ENCODE measurements at regions not wholly inside any gene's neighbourhood (a gene's known extent, or its start where the extent isn't known, plus 50 kb on each side); places are given as distances from the start of the nearest gene placed in this dataset.

DNA sequence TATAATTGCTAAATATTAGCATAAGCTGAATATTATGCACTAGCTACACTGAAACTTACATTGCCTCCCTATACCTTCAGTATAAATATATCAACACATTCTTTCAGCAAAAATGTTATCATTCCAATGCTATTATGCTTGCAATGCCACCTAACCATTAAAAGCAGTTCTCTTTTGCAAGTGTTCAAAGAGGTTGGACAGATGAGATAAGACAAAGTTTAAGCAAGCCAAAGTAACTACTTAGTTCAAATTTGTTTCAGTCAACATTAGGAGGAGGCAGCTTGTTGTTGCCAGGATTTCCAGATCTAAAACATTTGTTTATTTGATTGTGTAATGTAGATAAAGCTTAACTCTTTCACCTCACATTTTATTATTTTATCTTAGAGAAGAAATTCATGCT, 323.9 kb upstream of the FAM241A start:
- DNase-seq (ENCODE audit: low read depth, low spot score), result no peak
- Histone ChIP-seq H3K36me3 (ENCODE audit: control insufficient read depth, insufficient read depth, low read length) (no peaks in the 10 kb centered on the region), H3K4me3 (ENCODE audit: low read depth in 2 of 2, low read length in 2 of 2) (no peak overlapping the region), H3K27me3 (ENCODE audit: control insufficient read depth, insufficient read depth, low read length) (no peaks in the 10 kb centered on the region), H3K4me1 (ENCODE audit: control insufficient read depth, insufficient read depth, low read length) (no peaks in the 10 kb centered on the region), H3K27ac (ENCODE audit: low read length) (no peak overlapping the region), H3K9me3 (ENCODE audit: control insufficient read depth, insufficient read depth, low read depth, low read length) (no peaks in the 10 kb centered on the region)
- intact Hi-C loops (cut with micrococcal nuclease; ENCODE audit: unreplicated experiment) (no loop called here), in situ Hi-C loops (cut with HindIII; ENCODE audit: low pct_unique_long_range_greater_than_20kb, low sequenced_read_pairs) (no loop called here)
- TF ChIP-seq, protein P1, sequence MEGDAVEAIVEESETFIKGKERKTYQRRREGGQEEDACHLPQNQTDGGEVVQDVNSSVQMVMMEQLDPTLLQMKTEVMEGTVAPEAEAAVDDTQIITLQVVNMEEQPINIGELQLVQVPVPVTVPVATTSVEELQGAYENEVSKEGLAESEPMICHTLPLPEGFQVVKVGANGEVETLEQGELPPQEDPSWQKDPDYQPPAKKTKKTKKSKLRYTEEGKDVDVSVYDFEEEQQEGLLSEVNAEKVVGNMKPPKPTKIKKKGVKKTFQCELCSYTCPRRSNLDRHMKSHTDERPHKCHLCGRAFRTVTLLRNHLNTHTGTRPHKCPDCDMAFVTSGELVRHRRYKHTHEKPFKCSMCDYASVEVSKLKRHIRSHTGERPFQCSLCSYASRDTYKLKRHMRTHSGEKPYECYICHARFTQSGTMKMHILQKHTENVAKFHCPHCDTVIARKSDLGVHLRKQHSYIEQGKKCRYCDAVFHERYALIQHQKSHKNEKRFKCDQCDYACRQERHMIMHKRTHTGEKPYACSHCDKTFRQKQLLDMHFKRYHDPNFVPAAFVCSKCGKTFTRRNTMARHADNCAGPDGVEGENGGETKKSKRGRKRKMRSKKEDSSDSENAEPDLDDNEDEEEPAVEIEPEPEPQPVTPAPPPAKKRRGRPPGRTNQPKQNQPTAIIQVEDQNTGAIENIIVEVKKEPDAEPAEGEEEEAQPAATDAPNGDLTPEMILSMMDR (IDR thresholded peaks at IDR 0.05), result no peak
- TF ChIP-seq POLR2AphosphoS5 (IDR thresholded peaks at IDR 0.05; ENCODE audit: low read depth, low read length) (no peak), SIN3A (IDR thresholded peaks at IDR 0.05; ENCODE audit: borderline replicate concordance, insufficient read depth, low read depth, low read length) (no peak)
- CTCF ChIA-PET, result no interaction called here
- POLR2A ChIA-PET, result no interaction called here
- no TSS peak for BruUV-seq (replicated peaks)
- no peak for ATAC-seq

DNA sequence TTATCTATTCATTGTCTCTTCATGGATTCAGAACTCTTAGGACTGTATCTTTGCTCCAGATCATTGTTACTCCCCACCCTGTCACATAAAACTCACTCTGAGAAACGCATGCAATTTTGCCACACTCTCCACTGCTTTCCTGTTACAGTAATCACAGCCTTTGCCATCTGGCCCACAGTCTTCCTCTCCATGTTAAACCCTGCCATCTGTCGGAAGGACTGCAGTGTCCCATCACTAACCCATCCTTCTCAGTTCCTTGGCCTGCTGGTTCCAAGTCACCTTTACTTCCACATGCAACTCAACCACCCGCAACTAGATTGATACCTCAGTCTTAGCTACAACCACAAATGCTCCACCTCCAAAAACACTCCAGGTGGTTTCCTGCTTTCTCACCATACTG, 308.7 kb upstream of the FAM241A start:
- ATAC-seq (no peak), DNase-seq (ENCODE audit: low read depth, low spot score) (no peak)
- TF ChIP-seq POLR2AphosphoS5 (IDR thresholded peaks at IDR 0.05; ENCODE audit: low read depth, low read length) (no peak), TCF7L2 (IDR thresholded peaks at IDR 0.05; ENCODE audit: low read depth, low read length) (no peak), SIN3A (IDR thresholded peaks at IDR 0.05; ENCODE audit: borderline replicate concordance, insufficient read depth, low read depth, low read length) (no peak)
- TF ChIP-seq, protein P2, sequence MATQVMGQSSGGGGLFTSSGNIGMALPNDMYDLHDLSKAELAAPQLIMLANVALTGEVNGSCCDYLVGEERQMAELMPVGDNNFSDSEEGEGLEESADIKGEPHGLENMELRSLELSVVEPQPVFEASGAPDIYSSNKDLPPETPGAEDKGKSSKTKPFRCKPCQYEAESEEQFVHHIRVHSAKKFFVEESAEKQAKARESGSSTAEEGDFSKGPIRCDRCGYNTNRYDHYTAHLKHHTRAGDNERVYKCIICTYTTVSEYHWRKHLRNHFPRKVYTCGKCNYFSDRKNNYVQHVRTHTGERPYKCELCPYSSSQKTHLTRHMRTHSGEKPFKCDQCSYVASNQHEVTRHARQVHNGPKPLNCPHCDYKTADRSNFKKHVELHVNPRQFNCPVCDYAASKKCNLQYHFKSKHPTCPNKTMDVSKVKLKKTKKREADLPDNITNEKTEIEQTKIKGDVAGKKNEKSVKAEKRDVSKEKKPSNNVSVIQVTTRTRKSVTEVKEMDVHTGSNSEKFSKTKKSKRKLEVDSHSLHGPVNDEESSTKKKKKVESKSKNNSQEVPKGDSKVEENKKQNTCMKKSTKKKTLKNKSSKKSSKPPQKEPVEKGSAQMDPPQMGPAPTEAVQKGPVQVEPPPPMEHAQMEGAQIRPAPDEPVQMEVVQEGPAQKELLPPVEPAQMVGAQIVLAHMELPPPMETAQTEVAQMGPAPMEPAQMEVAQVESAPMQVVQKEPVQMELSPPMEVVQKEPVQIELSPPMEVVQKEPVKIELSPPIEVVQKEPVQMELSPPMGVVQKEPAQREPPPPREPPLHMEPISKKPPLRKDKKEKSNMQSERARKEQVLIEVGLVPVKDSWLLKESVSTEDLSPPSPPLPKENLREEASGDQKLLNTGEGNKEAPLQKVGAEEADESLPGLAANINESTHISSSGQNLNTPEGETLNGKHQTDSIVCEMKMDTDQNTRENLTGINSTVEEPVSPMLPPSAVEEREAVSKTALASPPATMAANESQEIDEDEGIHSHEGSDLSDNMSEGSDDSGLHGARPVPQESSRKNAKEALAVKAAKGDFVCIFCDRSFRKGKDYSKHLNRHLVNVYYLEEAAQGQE (IDR thresholded peaks at IDR 0.05; ENCODE audit: insufficient read depth in 1 of 2, low read depth in 2 of 2, low read length in 1 of 2), result no peak
- TF ChIP-seq, protein P1 (IDR thresholded peaks at IDR 0.05), result no peak
- ChIA-PET CTCF (no interaction called here), POLR2A (no interaction called here)
- BruUV-seq (replicated peaks), result no TSS peak
- H3K27me3 ChIP-seq (ENCODE audit: control insufficient read depth, insufficient read depth, low read length), result no peaks in the 10 kb centered on the region
- H3K4me3 ChIP-seq (ENCODE audit: low read depth in 2 of 2, low read length in 2 of 2), result no peak overlapping the region
- H3K27ac ChIP-seq (ENCODE audit: low read length), result no peak overlapping the region
- H3K4me1 ChIP-seq (ENCODE audit: control insufficient read depth, insufficient read depth, low read length), result no peaks in the 10 kb centered on the region
- intact Hi-C loops (cut with micrococcal nuclease; ENCODE audit: unreplicated experiment), result no loop called here
- in situ Hi-C loops (cut with HindIII; ENCODE audit: low pct_unique_long_range_greater_than_20kb, low sequenced_read_pairs), result no loop called here
- no peaks in the 10 kb centered on the region for H3K9me3 ChIP-seq (ENCODE audit: control insufficient read depth, insufficient read depth, low read depth, low read length)
- H3K36me3 ChIP-seq (ENCODE audit: control insufficient read depth, insufficient read depth, low read length), result no peaks in the 10 kb centered on the region

DNA sequence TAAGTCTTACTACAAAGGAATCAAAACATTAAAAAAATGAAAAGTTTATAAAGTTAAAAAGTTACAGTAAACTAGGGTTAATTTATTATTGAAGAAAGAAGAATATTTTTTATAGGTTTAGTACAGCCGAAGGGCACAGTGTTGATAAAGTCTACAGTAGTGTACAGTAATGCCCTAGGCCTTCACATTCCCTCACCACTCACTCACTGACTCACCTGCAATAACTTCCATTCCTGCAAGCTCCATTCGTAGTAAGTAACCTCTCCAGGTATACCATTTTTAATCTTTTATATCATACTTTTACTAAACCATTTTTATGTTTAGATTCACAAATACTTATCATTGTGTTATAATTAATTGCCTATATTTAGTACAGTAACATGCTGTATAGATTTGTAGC, 307.5 kb upstream of the FAM241A start:
- Histone ChIP-seq H3K9me3 (ENCODE audit: control insufficient read depth, insufficient read depth, low read depth, low read length) (no peaks in the 10 kb centered on the region), H3K27me3 (ENCODE audit: control insufficient read depth, insufficient read depth, low read length) (no peaks in the 10 kb centered on the region), H3K27ac (ENCODE audit: low read length) (no peak overlapping the region), H3K36me3 (ENCODE audit: control insufficient read depth, insufficient read depth, low read length) (no peaks in the 10 kb centered on the region), H3K4me1 (ENCODE audit: control insufficient read depth, insufficient read depth, low read length) (no peaks in the 10 kb centered on the region), H3K4me3 (ENCODE audit: low read depth in 2 of 2, low read length in 2 of 2) (no peak overlapping the region)
- ChIA-PET CTCF (no interaction called here), POLR2A (no interaction called here)
- in situ Hi-C loops (cut with HindIII; ENCODE audit: low pct_unique_long_range_greater_than_20kb, low sequenced_read_pairs) (no loop called here), intact Hi-C loops (cut with micrococcal nuclease; ENCODE audit: unreplicated experiment) (no loop called here)
- DNase-seq (ENCODE audit: low read depth, low spot score), result no peak
- TF ChIP-seq, protein P1 (IDR thresholded peaks at IDR 0.05), result no peak
- no peak for TF ChIP-seq POLR2AphosphoS5 (IDR thresholded peaks at IDR 0.05; ENCODE audit: low read depth, low read length)
- TF ChIP-seq, protein P2 (IDR thresholded peaks at IDR 0.05; ENCODE audit: insufficient read depth in 1 of 2, low read depth in 2 of 2, low read length in 1 of 2), result no peak
- no peak for TF ChIP-seq SIN3A (IDR thresholded peaks at IDR 0.05; ENCODE audit: borderline replicate concordance, insufficient read depth, low read depth, low read length)
- no peak for TF ChIP-seq TCF7L2 (IDR thresholded peaks at IDR 0.05; ENCODE audit: low read depth, low read length)
- BruUV-seq (replicated peaks), result no TSS peak
- no peak for ATAC-seq
